ENCODE measurements at regions not wholly inside any gene's neighbourhood (a gene's known extent, or its start where the extent isn't known, plus 50 kb on each side); places are given as distances from the start of the nearest gene placed in this dataset.

GRCh38 chr6:156026486-156027247, 571.0 kb upstream of the NOX3 start:
- Histone ChIP-seq H3K4me3 (no peak overlapping the region), H3K9me3 (peaks cover 19% of the 10 kb centered on the region), H3K36me3 (ENCODE audit: low read depth) (no peaks in the 10 kb centered on the region), H3K4me1 (ENCODE audit: low read depth) (no peaks in the 10 kb centered on the region)
- no peak for TF ChIP-seq CTCF (IDR thresholded peaks at IDR 0.05)
- intact Hi-C loops (cut with DNase I, micrococcal nuclease) = no loop called here
- DNase-seq (no peak), ATAC-seq (no peak)

- Histone ChIP-seq H3K9me3 (peaks cover 19% of the 10 kb centered on the region), H3K4me1 (ENCODE audit: low read depth) (no peaks in the 10 kb centered on the region), H3K4me3 (no peak overlapping the region), H3K36me3 (ENCODE audit: low read depth) (no peaks in the 10 kb centered on the region)
- DNase-seq (no peak), ATAC-seq (no peak)
- intact Hi-C loops (cut with DNase I, micrococcal nuclease) = no loop called here
- no peak for TF ChIP-seq CTCF (IDR thresholded peaks at IDR 0.05)
Observed at GRCh38 chr6:156024339-156024738, 568.7 kb upstream of the NOX3 start.

- intact Hi-C loops (cut with DNase I, micrococcal nuclease) = no loop called here
- no peaks in the 10 kb centered on the region for H3K36me3 ChIP-seq (ENCODE audit: low read depth)
Observed at GRCh38 chr6:156021746-156022396, 566.2 kb upstream of the NOX3 start.

GRCh38 chr6:156017838-156018237, 562.2 kb upstream of the NOX3 start:
- no peaks in the 10 kb centered on the region for H3K9me3 ChIP-seq
- H3K36me3 ChIP-seq (ENCODE audit: low read depth) = no peaks in the 10 kb centered on the region
- no peak for TF ChIP-seq CTCF (IDR thresholded peaks at IDR 0.05)
- DNase-seq = no peak
- intact Hi-C loops (cut with DNase I, micrococcal nuclease) = no loop called here
- H3K4me3 ChIP-seq = no peak overlapping the region
- ATAC-seq = no peak
- H3K4me1 ChIP-seq (ENCODE audit: low read depth) = no peaks in the 10 kb centered on the region

More at GRCh38 chr6:156021746-156022396, 566.2 kb upstream of the NOX3 start:
- DNase-seq (no peak), ATAC-seq (no peak)
- H3K4me3 ChIP-seq = no peak overlapping the region
- peaks cover 19% of the 10 kb centered on the region for H3K9me3 ChIP-seq
- H3K4me1 ChIP-seq (ENCODE audit: low read depth) = no peaks in the 10 kb centered on the region
- no peak for TF ChIP-seq CTCF (IDR thresholded peaks at IDR 0.05)

- intact Hi-C loops (cut with DNase I, micrococcal nuclease) = no loop called here
- TF ChIP-seq CTCF (IDR thresholded peaks at IDR 0.05) = no peak
- Histone ChIP-seq H3K4me3 (no peak overlapping the region), H3K36me3 (ENCODE audit: low read depth) (no peaks in the 10 kb centered on the region), H3K9me3 (no peaks in the 10 kb centered on the region), H3K4me1 (ENCODE audit: low read depth) (no peaks in the 10 kb centered on the region)
- no peak for ATAC-seq
- no peak for DNase-seq
Observed at GRCh38 chr6:156016186-156016976, 560.7 kb upstream of the NOX3 start.

Data from mucosa of descending colon (tissue), 3 donors.